ENCODE measurements at regions not wholly inside any gene's neighbourhood (a gene's known extent, or its start where the extent isn't known, plus 50 kb on each side); places are given as distances from the start of the nearest gene placed in this dataset.

GRCh38 chr6:132231121-132231884 is 170.0 kb downstream of the MOXD1 start:
- TF ChIP-seq, protein P1, sequence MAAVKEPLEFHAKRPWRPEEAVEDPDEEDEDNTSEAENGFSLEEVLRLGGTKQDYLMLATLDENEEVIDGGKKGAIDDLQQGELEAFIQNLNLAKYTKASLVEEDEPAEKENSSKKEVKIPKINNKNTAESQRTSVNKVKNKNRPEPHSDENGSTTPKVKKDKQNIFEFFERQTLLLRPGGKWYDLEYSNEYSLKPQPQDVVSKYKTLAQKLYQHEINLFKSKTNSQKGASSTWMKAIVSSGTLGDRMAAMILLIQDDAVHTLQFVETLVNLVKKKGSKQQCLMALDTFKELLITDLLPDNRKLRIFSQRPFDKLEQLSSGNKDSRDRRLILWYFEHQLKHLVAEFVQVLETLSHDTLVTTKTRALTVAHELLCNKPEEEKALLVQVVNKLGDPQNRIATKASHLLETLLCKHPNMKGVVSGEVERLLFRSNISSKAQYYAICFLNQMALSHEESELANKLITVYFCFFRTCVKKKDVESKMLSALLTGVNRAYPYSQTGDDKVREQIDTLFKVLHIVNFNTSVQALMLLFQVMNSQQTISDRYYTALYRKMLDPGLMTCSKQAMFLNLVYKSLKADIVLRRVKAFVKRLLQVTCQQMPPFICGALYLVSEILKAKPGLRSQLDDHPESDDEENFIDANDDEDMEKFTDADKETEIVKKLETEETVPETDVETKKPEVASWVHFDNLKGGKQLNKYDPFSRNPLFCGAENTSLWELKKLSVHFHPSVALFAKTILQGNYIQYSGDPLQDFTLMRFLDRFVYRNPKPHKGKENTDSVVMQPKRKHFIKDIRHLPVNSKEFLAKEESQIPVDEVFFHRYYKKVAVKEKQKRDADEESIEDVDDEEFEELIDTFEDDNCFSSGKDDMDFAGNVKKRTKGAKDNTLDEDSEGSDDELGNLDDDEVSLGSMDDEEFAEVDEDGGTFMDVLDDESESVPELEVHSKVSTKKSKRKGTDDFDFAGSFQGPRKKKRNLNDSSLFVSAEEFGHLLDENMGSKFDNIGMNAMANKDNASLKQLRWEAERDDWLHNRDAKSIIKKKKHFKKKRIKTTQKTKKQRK (IDR thresholded peaks at IDR 0.05; ENCODE audit: low read length): no peak
- TF ChIP-seq ZNF589 (CRISPR knock-in tag; conservative IDR thresholded peaks at IDR 0.05) (no peak), RAD21 (CRISPR knock-in tag; IDR thresholded peaks at IDR 0.05) (no peak), CTCF (CRISPR knock-in tag; IDR thresholded peaks at IDR 0.05) (no peak), RCOR2 (CRISPR knock-in tag; IDR thresholded peaks at IDR 0.05) (no peak), SRSF1 (optimal IDR thresholded peaks at IDR 0.05; ENCODE audit: low read depth, low read length) (no peak), ZMAT3 (CRISPR knock-in tag; conservative IDR thresholded peaks at IDR 0.05) (no peak), EZH2 (conservative IDR thresholded peaks at IDR 0.05; ENCODE audit: low read depth, low read length) (no peak), BRCA1 (CRISPR knock-in tag; IDR thresholded peaks at IDR 0.05) (no peak), POLR2A (IDR thresholded peaks at IDR 0.05; ENCODE audit: insufficient read depth in 1 of 2, low read depth in 2 of 2, low read length in 2 of 2) (no peak), HCFC1 (IDR thresholded peaks at IDR 0.05; ENCODE audit: low read depth, low read length) (no peak), CBX1 (IDR thresholded peaks at IDR 0.05; ENCODE audit: low read depth) (no peak)
- TF ChIP-seq, protein P2, sequence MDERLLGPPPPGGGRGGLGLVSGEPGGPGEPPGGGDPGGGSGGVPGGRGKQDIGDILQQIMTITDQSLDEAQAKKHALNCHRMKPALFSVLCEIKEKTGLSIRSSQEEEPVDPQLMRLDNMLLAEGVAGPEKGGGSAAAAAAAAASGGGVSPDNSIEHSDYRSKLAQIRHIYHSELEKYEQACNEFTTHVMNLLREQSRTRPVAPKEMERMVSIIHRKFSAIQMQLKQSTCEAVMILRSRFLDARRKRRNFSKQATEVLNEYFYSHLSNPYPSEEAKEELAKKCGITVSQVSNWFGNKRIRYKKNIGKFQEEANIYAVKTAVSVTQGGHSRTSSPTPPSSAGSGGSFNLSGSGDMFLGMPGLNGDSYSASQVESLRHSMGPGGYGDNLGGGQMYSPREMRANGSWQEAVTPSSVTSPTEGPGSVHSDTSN (CRISPR knock-in tag; IDR thresholded peaks at IDR 0.05): no peak
- TF ChIP-seq, protein P3, sequence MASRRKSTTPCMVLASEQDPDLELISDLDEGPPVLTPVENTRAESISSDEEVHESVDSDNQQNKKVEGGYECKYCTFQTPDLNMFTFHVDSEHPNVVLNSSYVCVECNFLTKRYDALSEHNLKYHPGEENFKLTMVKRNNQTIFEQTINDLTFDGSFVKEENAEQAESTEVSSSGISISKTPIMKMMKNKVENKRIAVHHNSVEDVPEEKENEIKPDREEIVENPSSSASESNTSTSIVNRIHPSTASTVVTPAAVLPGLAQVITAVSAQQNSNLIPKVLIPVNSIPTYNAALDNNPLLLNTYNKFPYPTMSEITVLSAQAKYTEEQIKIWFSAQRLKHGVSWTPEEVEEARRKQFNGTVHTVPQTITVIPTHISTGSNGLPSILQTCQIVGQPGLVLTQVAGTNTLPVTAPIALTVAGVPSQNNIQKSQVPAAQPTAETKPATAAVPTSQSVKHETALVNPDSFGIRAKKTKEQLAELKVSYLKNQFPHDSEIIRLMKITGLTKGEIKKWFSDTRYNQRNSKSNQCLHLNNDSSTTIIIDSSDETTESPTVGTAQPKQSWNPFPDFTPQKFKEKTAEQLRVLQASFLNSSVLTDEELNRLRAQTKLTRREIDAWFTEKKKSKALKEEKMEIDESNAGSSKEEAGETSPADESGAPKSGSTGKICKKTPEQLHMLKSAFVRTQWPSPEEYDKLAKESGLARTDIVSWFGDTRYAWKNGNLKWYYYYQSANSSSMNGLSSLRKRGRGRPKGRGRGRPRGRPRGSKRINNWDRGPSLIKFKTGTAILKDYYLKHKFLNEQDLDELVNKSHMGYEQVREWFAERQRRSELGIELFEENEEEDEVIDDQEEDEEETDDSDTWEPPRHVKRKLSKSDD (CRISPR knock-in tag; IDR thresholded peaks at IDR 0.05; ENCODE audit: low read depth): no peak

Measured in HepG2 (cell line).